Cardiac muscle cell (in vitro differentiated cells and primary cell): ENCODE measurements at regions not wholly inside any gene's neighbourhood (a gene's known extent, or its start where the extent isn't known, plus 50 kb on each side); places are given as distances from the start of the nearest gene placed in this dataset.

Experiments used
- DNase-seq, 2 donors: peaks; one replicate each; pipeline versions ENCODE4 v3.0.0 to v3.0.0-alpha.2; 2010 to 2017; ENCODE audit warnings: low read depth in 1 of 2, low spot score in 1 of 2
- H3K27ac ChIP-seq: fragments of 200-600 bp; sonication (generic); 2 replicates; pipeline ENCODE4 v1.5.1; 2016
- H3K27me3 ChIP-seq: fragments of 200-600 bp; sonication (generic); 2 replicates; pipeline ENCODE4 v1.6.0; 2016; ENCODE audit warnings: control low read depth
- H3K36me3 ChIP-seq: fragments of 200-600 bp; sonication (generic); 2 replicates; pipeline ENCODE4 v1.5.1; 2016; ENCODE audit warnings: control low read depth
- H3K4me1 ChIP-seq: fragments of 200-600 bp; sonication (generic); 2 replicates; pipeline ENCODE4 v1.8.1; 2017; ENCODE audit warnings: low read depth, mild to moderate bottlenecking, mixed run types
- H3K4me3 ChIP-seq: fragments of 200-600 bp; sonication (generic); 2 replicates; pipeline ENCODE4 v1.5.1; 2016; ENCODE audit warnings: mild to moderate bottlenecking
- H3K9me3 ChIP-seq: fragments of 200-600 bp; sonication (generic); 2 replicates; pipeline ENCODE4 v1.5.1; 2017; ENCODE audit warnings: low read depth, mild to moderate bottlenecking, control low read depth
- CTCF ChIP-seq: IDR thresholded peaks from 2 replicates; pipeline ENCODE4 v1.5.1; 2012; ENCODE audit warnings: low read depth, mild to moderate bottlenecking, low read length

- Histone ChIP-seq H3K27me3 (peaks cover 19% of the 10 kb centered on the region), H3K4me1 (no peaks in the 10 kb centered on the region), H3K36me3 (no peaks in the 10 kb centered on the region), H3K4me3 (no peak overlapping the region), H3K27ac (no peak overlapping the region), H3K9me3 (no peaks in the 10 kb centered on the region)
- no peak for TF ChIP-seq CTCF
- no peak for DNase-seq
These were observed 466.1 kb downstream of the SPATA31D1 start for GRCh38 chr9:82454509-82455190.

- Histone ChIP-seq H3K9me3 (no peaks in the 10 kb centered on the region), H3K27me3 (peaks cover 19% of the 10 kb centered on the region), H3K36me3 (no peaks in the 10 kb centered on the region), H3K27ac (no peak overlapping the region), H3K4me3 (no peak overlapping the region), H3K4me1 (no peaks in the 10 kb centered on the region)
- no peak for DNase-seq
- no peak for TF ChIP-seq CTCF
These were observed 468.1 kb downstream of the SPATA31D1 start for GRCh38 chr9:82456642-82457041.

- Histone ChIP-seq H3K27ac (no peak overlapping the region), H3K36me3 (no peaks in the 10 kb centered on the region), H3K4me3 (no peak overlapping the region), H3K27me3 (peaks cover 19% of the 10 kb centered on the region), H3K9me3 (no peaks in the 10 kb centered on the region), H3K4me1 (no peaks in the 10 kb centered on the region)
- TF ChIP-seq CTCF: no peak
- DNase-seq: no peak
These were observed 468.7 kb downstream of the SPATA31D1 start for GRCh38 chr9:82457298-82457697.

GRCh38 chr9:82457891-82458290 lies 469.3 kb downstream of the SPATA31D1 start:
- Histone ChIP-seq H3K36me3 (no peaks in the 10 kb centered on the region), H3K27me3 (peaks cover 19% of the 10 kb centered on the region), H3K9me3 (no peaks in the 10 kb centered on the region), H3K27ac (no peak overlapping the region), H3K4me3 (no peak overlapping the region), H3K4me1 (no peaks in the 10 kb centered on the region)
- no peak for TF ChIP-seq CTCF
- no peak for DNase-seq

- no peaks in the 10 kb centered on the region for H3K36me3 ChIP-seq
- no peak for TF ChIP-seq CTCF
These were observed 469.7 kb downstream of the SPATA31D1 start for GRCh38 chr9:82458296-82458695.

More at GRCh38 chr9:82458296-82458695, 469.7 kb downstream of the SPATA31D1 start:
- H3K4me3 ChIP-seq: no peak overlapping the region
- H3K27me3 ChIP-seq: peaks cover 19% of the 10 kb centered on the region
- no peak overlapping the region for H3K27ac ChIP-seq
- no peaks in the 10 kb centered on the region for H3K9me3 ChIP-seq
- no peaks in the 10 kb centered on the region for H3K4me1 ChIP-seq
- no peak for DNase-seq
